ENCODE measurements at regions not wholly inside any gene's neighbourhood (a gene's known extent, or its start where the extent isn't known, plus 50 kb on each side); places are given as distances from the start of the nearest gene placed in this dataset.

DNA sequence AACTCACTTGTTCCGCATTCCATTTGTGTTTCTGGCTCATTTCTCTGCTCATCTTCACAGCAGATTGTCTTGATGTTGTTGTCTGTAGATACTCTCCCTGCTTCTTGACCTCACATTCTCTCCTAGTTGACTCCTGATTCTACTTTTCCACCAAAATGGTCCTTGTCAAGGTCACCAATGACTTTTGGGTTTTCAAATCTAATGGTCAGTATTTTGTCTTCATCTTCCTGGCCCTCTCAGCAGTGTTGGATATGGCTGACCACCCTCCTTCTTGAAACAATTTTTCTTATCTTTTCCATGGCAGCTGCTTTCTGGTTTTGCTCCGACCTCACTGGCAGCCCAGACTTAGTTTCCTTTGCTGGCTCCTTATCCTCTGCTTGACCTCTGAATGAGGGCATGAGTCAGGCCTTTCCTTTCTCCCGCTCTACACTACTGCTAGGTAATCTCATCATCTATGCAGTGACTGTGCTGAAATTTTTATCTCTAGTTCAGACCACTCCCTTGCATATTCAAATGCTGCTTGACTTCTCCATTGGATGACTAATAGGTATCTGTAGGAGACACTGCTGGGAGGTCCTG is 386.6 kb upstream of the SPRED2 start:
- DNase-seq = no peak

DNA sequence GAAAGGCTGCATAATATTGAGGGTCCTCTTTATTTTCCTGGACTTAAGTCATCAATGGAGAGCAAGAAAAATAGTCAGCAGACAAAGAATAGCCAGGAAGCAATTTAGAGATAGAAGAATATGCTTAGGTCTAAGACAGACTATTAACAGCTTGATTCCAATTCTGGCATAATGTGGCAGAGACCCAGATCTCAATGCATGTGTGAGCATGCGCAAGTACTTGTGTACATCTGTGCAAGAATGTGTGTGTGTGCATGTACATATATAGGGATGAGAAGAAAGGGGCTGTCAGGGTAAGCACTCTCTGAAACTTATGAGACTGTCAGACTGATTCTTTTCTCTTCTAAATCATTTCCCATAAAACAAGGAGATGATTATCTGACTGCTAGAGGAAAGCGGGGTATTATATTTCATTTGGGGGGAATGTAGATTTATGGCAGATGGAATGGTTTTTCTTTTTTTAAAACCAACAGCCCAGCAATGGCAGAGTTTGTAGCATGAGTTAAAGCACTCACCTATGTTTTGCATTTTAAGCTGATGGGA is 381.3 kb upstream of the SPRED2 start:
- no peak for DNase-seq

DNA sequence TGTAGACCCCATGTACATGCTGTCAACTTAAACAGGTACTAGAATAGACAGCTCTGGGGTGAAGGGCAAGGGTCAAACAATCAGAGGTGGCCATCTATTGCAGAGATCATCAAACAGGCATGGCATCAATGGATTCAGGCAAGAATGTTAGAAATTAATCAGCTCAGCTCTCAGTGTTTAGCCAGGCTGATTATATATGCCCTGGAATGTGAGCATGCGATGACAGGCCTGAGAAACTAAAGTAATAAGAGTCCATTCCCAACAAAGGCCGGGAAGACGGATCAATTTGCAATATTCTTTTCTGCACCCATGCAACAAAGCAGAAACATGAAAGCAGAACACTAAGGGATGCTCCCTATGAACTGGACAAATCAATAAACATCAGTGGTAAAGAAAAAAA is 380.5 kb upstream of the SPRED2 start:
- DNase-seq = no peak

DNA sequence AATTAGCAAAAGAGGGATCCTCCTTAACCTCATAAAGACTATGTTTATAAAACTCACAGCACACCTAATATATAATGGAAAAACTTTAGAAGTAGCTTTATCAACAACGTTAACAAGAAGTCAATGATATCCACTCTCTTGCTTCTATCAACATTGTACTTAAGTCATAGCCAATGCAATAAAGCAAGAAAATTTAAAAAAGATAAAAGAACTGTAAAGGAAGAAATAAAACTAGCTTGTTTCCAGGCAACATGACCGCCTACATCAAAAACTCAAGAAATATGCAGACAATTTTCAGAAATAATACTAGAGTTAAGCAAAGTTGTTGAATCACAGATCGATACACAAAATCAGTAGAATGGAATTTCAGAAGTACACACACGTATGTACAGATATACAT is 375.5 kb upstream of the SPRED2 start:
- no peak for DNase-seq

GRCh38 chr2:65804777-65805176 is 372.4 kb upstream of the SPRED2 start:
- no peak for DNase-seq

DNA sequence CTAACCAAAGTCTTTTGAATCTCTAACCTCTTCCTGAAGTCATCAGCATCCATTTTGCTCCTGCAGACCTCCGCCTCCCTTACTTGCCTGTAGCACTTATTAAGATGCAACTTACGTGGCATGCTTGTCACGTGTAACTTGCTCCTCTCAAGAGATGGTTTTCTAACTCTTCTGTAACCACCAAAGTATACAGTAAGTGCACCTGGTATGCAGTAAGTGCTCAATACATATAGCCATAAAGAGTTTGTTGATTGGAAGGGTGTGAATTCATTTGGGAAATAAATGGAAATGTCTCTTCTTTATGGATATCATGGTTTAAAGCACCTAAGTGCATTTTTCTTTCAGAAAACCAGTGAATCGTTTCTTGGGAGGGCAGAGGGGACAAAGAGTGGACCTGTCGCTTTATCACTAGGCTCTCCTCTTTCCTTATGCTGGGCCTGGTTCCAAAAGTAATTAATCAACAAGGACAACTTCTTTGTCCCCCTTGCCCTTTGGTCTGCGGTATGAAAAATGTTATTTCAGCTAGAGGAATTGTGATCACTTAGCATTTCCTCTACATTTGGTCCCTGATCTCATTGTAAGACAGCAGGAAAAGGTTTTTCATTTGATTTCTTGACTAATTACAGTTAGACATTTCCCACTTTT is 370.0 kb upstream of the SPRED2 start:
- no peak for DNase-seq

- DNase-seq = no peak
Observed at GRCh38 chr2:65800998-65801397, 368.6 kb upstream of the SPRED2 start.

- no peak for DNase-seq
Observed at GRCh38 chr2:65799141-65799854, 366.9 kb upstream of the SPRED2 start.

DNA sequence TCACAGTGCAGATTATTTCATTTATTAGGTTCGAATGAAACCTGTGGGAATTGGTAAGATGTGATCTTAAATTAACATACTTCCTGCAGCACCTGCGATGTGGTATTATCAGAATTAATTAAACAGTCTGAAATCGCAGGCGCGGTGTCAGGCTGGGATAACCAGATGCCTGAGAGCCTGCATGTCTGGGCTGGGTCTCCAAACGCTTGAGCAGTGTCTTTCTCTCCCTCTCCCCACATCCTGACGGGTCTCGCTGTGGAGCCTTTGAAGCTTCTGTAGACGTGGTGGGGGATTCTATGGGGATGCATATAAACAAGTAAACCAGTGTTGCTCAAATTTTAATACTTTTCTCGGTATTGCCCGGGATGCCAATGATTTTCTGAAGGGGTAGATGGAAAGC is 366.2 kb upstream of the SPRED2 start:
- no peak for DNase-seq

GRCh38 chr2:65794994-65795393 is 362.6 kb upstream of the SPRED2 start:
- no peak for DNase-seq

DNA sequence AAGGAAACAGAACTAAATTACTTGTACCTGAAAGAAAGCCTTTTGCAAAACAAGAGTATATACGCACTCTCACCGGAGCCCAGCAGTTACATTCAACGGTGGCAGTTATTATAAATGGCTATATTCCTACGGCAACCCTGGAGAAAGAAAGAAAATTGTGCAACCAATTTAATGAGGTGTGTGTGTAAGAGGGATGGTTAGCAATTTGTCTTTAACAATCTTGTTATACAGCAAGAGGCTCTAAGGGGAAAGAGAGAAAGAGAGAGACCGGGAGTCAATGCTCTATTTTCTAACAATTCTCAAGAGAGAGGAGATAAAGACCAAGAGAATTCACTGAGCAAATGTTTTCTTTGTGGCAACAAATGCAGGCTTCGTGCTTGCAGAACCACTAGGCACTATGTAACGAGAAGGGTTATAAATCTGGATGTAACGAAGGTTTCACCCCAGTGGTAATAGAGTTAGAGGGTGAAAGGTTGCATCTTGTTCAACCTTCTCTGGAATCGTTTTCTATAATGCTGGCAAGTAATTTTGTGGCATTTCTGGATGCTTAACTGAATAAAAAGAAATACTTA is 359.1 kb upstream of the SPRED2 start:
- DNase-seq = peak; percentile 77

- no peak for DNase-seq
Observed at GRCh38 chr2:65790676-65790935, 358.2 kb upstream of the SPRED2 start.

DNA sequence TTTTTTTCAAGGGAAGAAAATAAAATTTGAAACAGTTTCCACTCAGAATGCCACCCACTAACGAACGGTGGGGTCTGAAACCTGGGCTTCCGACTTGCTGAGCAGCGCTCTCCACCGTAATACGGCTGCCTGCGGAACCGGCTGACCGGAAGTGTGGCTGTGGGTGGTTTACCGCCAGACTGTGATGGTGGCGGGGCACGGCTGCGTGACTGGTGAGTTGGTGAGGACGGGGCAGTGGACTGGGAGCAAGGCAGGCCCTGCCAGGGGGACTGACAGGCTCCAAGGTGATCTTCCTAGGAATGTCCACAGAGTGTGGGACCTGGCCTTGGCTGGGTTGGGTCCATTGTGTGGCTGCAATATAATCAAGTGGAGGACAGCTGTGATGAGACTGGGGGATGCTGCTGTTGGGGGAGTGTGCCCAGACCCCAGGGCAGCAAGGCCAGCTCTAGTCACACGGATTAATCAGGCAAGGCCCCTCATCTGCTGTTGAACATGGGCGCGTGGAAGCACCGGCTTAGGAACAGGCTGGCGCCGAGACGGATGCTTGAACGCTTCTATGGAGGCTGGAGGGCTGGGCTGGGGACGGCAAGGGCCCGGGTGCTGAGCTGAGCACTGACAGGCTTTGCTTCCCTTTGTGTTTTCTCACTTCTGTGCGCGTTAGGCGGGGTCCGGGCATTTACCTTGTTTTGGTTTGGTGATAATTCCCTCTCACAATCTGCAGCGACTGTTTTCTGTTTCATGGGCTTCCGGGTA is 357.7 kb upstream of the SPRED2 start:
- no peak for DNase-seq

- DNase-seq = no peak
Observed at GRCh38 chr2:65788556-65788955, 356.2 kb upstream of the SPRED2 start.

DNA sequence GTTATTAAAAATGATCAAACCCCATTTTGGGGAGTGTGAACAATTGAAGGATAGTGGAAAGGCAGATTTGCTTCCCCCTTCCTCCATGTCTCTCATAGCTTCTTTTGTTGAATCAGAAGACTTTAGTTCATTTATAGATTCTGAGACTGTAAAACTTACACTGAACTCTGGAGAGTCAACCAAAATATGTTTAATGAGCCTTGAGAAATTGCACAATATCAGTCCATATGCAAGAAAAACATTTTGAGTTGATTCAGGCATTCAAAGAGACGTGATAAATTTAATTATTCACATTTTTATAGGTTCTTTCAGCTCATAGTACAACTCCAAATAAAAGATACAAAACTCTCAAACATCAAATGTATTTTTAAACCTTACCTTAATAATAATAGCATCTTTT is 354.4 kb upstream of the SPRED2 start:
- no peak for DNase-seq

DNA sequence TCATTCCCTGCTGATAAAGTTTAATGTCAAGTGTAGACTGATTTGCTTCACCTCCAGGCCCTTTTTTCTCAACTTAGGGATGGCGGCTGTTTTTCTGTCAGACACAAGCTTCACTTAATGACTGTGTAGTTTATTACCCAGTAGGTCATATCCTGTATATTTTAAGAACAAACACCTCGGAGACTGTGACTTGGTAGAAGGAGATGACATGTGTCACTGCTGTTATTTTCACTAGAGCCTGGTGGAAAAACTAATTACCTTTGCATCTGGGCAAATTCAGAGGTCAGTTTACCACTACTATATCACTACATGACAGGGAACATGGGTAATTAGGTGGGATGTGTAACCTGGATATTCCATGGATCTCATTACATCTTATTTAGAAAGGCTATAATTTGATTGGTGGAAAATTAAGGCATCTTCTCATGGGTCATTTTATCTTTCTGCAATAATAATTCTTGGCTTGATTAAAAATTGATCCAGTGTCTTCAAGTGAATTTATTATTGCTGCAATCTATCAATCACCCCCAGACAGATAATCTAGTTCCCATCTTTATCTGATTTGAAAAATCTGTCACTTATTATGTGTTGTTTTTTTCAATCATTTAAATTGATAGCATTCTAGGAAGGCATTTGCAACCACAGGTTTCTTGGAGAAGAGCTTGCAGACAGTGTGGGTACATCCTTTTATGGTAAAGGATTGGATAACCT is 353.8 kb upstream of the SPRED2 start:
- DNase-seq = no peak

- no peak for DNase-seq
Observed at GRCh38 chr2:65782996-65783650, 350.7 kb upstream of the SPRED2 start.

- DNase-seq = no peak
Observed at GRCh38 chr2:65782186-65782585, 349.8 kb upstream of the SPRED2 start.

- DNase-seq = no peak
Observed at GRCh38 chr2:65781756-65782155, 349.4 kb upstream of the SPRED2 start.

DNA sequence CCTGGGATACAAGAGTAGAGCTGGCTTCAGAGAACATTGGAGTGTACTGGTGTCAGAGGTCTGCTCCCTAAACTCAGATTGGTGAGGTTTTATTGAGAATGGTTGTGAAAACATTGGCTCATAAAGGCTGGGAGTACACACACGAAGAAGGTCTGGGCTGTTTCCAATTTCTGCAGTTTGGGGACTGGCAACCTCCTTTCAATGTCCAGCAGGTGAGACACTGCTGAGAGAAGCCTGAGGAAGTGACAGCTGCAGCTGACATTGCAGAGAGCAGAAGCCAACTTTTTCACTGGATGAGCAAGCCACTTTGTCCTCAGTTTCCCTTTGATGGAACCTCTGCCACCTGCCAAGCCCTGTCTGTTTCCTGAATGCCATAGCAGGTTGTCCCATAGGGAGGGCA is 346.6 kb upstream of the SPRED2 start:
- DNase-seq = no peak

DNA sequence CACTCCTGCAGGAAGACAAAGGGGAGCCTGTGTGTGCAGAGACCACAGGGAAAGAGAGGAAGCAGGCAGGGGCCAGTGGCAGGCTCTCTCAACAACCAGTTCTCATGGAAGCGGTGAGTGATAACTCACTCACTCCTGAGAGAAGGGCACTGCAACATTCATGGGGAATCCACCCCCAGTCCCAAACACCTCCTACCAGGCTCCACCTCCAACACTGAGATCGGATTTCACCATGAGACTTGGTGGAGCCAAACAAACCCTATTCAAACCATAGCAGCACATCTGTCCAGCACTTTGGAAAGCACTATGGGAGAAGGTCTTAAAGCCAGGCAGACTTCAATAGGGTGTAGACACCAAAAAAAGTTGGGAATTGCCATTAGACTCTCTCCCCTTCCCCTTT is 345.7 kb upstream of the SPRED2 start:
- no peak for DNase-seq

GRCh38 chr2:65775839-65776238 is 343.4 kb upstream of the SPRED2 start:
- no peak for DNase-seq
